ENCODE measurements at regions not wholly inside any gene's neighbourhood (a gene's known extent, or its start where the extent isn't known, plus 50 kb on each side); places are given as distances from the start of the nearest gene placed in this dataset.
"Not testable (repeated sequence)": the region's sequence is repeated elsewhere in the genome, so short reads cannot be mapped to it uniquely, and the experiment has no call there.

DNA sequence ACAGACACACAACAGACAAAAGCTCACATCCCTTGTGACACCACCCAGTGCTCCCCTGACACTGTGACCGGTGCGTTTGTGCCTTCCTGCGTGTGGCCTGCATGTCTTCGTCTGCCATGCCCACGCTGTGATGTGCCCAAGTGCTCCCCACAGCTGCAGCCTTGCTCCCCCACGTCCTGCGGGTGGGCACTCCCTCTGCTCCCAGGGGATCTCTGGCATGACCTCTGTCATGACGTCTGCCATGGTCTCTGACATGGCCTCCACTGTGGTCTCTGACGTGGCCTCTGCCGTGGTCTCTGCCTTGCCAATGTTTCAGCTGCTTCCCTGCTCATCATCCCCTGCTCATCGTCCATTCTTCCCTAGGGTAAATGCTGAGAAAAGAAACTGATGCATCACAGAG is 200.9 kb downstream of the DLL1 start:
- Histone ChIP-seq H3K27me3 (ENCODE audit: control insufficient read depth, insufficient read depth, low read length) (peaks cover 2% of the 10 kb centered on the region), H3K4me3 (ENCODE audit: low read depth, low read length) (no peak overlapping the region), H3K36me3 (ENCODE audit: control insufficient read depth, insufficient read depth, low read length) (no peaks in the 10 kb centered on the region)
- no peak for TF ChIP-seq CTCF (IDR thresholded peaks at IDR 0.05; ENCODE audit: insufficient read depth, low read length, severe bottlenecking)
- DNase-seq (ENCODE audit: low read depth), result no peak
- FAIRE-seq, result peak; percentile 75

DNA sequence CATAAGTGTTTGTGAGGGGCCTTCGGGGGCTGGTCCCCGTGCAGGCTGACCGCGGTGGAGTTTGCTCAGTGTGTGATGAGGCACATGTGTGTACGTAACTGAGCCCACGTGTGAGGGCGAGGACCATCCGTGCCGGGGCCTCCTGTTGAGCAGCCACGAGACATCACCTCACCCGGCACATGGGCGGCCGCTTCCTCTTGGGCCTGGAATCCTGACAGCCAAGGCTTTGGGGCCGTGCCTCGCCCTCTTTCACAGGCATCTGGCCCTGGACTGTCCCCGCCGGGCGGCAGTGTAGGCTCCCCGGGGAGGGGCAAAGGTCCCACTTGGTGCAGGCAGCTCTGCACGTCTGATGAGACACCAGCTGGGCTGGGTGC is 202.3 kb downstream of the DLL1 start:
- FAIRE-seq, result no peak
- Histone ChIP-seq H3K27me3 (ENCODE audit: control insufficient read depth, insufficient read depth, low read length) (no peaks in the 10 kb centered on the region), H3K4me3 (ENCODE audit: low read depth, low read length) (no peak overlapping the region), H3K36me3 (ENCODE audit: control insufficient read depth, insufficient read depth, low read length) (no peaks in the 10 kb centered on the region)
- no peak for TF ChIP-seq CTCF (IDR thresholded peaks at IDR 0.05; ENCODE audit: insufficient read depth, low read length, severe bottlenecking)
- no peak for DNase-seq (ENCODE audit: low read depth)

DNA sequence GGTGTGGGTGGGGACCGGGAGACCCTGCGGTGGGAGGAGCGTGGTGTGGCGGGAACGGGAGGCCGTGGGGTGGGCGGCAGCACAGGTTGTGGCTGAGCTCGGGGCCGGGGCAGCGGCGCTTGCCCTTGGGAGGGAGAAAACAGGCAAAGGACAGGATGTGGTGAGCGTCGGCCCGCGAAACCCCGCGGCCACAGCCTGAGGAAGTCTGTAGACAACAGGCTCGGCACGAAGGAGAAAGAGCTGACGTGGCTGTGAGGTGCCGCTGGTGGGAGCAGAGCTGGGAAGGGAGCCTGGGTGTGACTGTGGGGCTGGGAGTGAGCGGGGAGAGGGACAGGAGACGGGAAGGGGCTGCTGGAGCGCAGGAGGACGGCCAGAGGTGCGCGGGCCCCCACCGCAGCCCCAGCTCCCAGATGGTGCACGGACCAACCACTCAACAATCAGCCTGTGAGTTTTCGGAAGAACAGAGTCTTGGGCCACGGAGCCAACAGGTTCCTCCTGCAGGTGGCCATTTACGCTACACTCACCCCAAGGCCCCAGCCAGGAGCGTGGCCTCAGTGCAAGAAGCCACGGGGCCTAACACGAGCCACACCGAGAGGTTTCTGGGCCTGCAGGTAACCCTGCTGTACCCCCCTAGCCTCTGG is 202.8 kb downstream of the DLL1 start:
- Histone ChIP-seq H3K36me3 (ENCODE audit: control insufficient read depth, insufficient read depth, low read length) (no peaks in the 10 kb centered on the region), H3K27me3 (ENCODE audit: control insufficient read depth, insufficient read depth, low read length) (no peaks in the 10 kb centered on the region), H3K4me3 (ENCODE audit: low read depth, low read length) (no peak overlapping the region)
- TF ChIP-seq CTCF (IDR thresholded peaks at IDR 0.05; ENCODE audit: insufficient read depth, low read length, severe bottlenecking), result no peak
- FAIRE-seq (no peak), DNase-seq (ENCODE audit: low read depth) (no peak)

- not testable (repeated sequence) for H3K4me3 ChIP-seq (ENCODE audit: low read depth, low read length); H3K36me3 ChIP-seq (ENCODE audit: control insufficient read depth, insufficient read depth, low read length); H3K27me3 ChIP-seq (ENCODE audit: control insufficient read depth, insufficient read depth, low read length); DNase-seq (ENCODE audit: low read depth); FAIRE-seq
Observed at GRCh38 chr6:170087421-170087780, 203.5 kb downstream of the DLL1 start.

DNA sequence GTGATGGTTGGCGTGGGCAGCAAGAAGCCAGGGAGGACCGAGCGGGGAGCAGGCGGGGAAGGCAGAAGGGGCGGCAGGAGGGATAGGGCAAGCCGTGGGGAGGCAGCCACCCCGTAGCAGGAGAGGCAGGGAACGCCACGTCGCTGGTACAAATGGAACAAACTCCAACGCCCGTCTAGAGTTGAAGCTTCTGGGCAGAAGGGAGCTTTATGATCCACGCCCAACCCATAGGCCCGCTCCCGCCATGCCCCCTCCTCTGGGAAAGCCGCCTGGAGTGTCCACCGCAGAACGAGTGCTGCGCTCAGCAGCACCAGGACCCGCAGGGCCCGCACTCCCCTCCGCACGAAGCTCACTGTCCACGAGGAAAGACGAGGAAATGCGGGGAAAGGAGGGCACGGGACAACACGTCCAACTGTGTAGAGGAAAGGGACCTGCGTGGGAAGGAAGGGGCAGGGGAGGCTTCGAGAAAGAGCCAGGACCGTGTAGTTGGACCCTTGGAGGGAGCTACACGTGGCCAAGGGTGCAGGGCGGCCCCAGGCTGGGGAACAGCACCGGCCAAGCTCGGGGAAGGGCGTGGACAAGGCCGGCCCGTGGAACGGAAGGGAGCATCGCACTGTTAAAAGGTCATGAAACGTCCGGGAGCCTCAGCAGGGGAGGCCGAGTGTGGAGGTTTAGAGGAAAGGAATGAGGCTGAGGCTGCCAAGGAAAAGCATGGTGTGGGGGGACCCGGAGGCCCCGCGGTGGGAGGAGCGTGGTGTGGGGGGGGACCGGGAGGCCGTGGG is 204.0 kb downstream of the DLL1 start:
- DNase-seq (ENCODE audit: low read depth) (no peak), FAIRE-seq (no peak)
- TF ChIP-seq CTCF (IDR thresholded peaks at IDR 0.05; ENCODE audit: insufficient read depth, low read length, severe bottlenecking), result no peak
- Histone ChIP-seq H3K27me3 (ENCODE audit: control insufficient read depth, insufficient read depth, low read length) (no peaks in the 10 kb centered on the region), H3K4me3 (ENCODE audit: low read depth, low read length) (no peak overlapping the region), H3K36me3 (ENCODE audit: control insufficient read depth, insufficient read depth, low read length) (no peaks in the 10 kb centered on the region)

- TF ChIP-seq CTCF (IDR thresholded peaks at IDR 0.05; ENCODE audit: insufficient read depth, low read length, severe bottlenecking), result no peak
- H3K27me3 ChIP-seq (ENCODE audit: control insufficient read depth, insufficient read depth, low read length), result peaks cover 6% of the 10 kb centered on the region
- FAIRE-seq (no peak), DNase-seq (ENCODE audit: low read depth) (no peak)
- H3K36me3 ChIP-seq (ENCODE audit: control insufficient read depth, insufficient read depth, low read length), result no peaks in the 10 kb centered on the region
- H3K4me3 ChIP-seq (ENCODE audit: low read depth, low read length), result no peak overlapping the region
Observed at GRCh38 chr6:170085475-170086401, 205.1 kb downstream of the DLL1 start.
